ENCODE measurements at regions not wholly inside any gene's neighbourhood (a gene's known extent, or its start where the extent isn't known, plus 50 kb on each side); places are given as distances from the start of the nearest gene placed in this dataset.

DNA sequence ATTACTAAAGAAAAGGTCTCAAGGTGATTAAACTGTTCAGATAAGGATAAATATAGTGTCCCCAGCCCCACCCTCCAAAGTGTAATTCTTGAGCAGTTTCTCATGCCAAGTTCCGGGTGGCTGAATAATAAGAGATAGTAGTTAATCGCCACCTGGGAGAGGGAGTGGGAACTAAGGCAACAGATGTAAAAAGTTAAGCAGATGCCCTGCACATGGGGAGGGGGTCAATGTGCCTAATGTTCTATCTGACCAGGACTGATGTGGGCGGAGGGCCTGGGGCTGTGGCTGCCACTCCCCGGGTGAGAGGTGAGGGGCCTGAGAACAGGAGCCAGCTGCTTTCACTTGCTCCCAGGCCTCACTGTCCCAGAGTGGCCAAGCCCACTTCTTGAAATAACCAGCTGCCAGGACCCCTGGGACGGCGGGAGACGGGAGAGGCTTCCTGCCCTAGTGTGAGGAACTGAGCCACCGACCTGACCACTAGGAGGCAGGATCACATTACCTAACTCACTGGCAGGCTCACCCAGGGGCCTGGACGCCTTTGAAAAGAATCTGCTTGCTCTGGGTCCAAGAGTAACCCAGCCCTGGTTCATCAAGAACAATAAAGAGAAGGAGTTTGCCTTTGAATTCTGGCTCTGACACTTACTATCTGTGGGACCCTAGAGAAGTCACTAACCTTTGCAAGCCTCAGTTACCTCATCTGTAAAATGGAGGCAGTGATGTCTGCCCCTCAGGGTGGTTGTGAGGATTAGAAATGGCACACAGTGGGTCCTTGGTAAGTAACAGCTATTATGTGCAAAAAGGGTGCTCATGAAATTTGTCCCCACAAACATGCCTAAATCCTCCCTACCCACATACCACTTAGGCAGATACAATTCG is 179.2 kb downstream of the ATG4C start:
- no peak for TF ChIP-seq PPARA (CRISPR knock-in tag; IDR thresholded peaks at IDR 0.05; ENCODE audit: borderline replicate concordance)
- no peak for TF ChIP-seq ZFP30 (CRISPR knock-in tag; IDR thresholded peaks at IDR 0.05)
- no peak for TF ChIP-seq ZFP3 (CRISPR knock-in tag; IDR thresholded peaks at IDR 0.05)
